ENCODE measurements at regions not wholly inside any gene's neighbourhood (a gene's known extent, or its start where the extent isn't known, plus 50 kb on each side); places are given as distances from the start of the nearest gene placed in this dataset.
A peak's percentile ranks its signal among the peaks of the same experiment; 100 is the strongest.

- TF ChIP-seq CTCF (IDR thresholded peaks at IDR 0.05) (no peak), POLR2A (IDR thresholded peaks at IDR 0.05) (no peak), POLR2AphosphoS5 (IDR thresholded peaks at IDR 0.05) (no peak)
- H3K4me1 ChIP-seq (replicated peaks), result no peaks in the 10 kb centered on the region
Measured at GRCh38 chr14:66396164-66396563, 90.0 kb upstream of the CCDC196 start.

GRCh38 chr14:66398437-66398836, 87.7 kb upstream of the CCDC196 start:
- Histone ChIP-seq H3K27me3 (replicated peaks; ENCODE audit: insufficient read depth) (no peaks in the 10 kb centered on the region), H3K9me3 (no peaks in the 10 kb centered on the region), H3K36me3 (no peaks in the 10 kb centered on the region), H3K4me3 (no peak overlapping the region), H3K4me1 (replicated peaks) (no peaks in the 10 kb centered on the region), H3K27ac (no peak overlapping the region)
- 79% methylated on average over 1 of the region's 1 CpG for WGBS
- no peak for DNase-seq (ENCODE audit: low spot score)
- no peak for TF ChIP-seq CTCF (IDR thresholded peaks at IDR 0.05)
- TF ChIP-seq POLR2AphosphoS5 (IDR thresholded peaks at IDR 0.05), result no peak
- no peak for TF ChIP-seq POLR2A (IDR thresholded peaks at IDR 0.05)
- intact Hi-C loops (cut with DNase I), result no loop called here

More at GRCh38 chr14:66396164-66396563, 90.0 kb upstream of the CCDC196 start:
- DNase-seq (ENCODE audit: low spot score), result no peak
- no peaks in the 10 kb centered on the region for H3K36me3 ChIP-seq
- H3K27me3 ChIP-seq (replicated peaks; ENCODE audit: insufficient read depth), result no peaks in the 10 kb centered on the region
- intact Hi-C loops (cut with DNase I), result no loop called here
- no peak overlapping the region for H3K4me3 ChIP-seq
- 93% methylated on average over 4 of the region's 4 CpGs for WGBS
- H3K27ac ChIP-seq, result no peak overlapping the region
- no peaks in the 10 kb centered on the region for H3K9me3 ChIP-seq

- H3K9me3 ChIP-seq, result no peaks in the 10 kb centered on the region
- no peak for DNase-seq (ENCODE audit: low spot score)
- WGBS, result 38% methylated on average over 1 of the region's 1 CpG
- H3K27ac ChIP-seq, result no peak overlapping the region
- TF ChIP-seq CTCF (IDR thresholded peaks at IDR 0.05) (peak in 1 of 4 experiments; percentile 17), POLR2A (IDR thresholded peaks at IDR 0.05) (no peak)
- no peaks in the 10 kb centered on the region for H3K4me1 ChIP-seq (replicated peaks)
- no peak overlapping the region for H3K4me3 ChIP-seq
- no peaks in the 10 kb centered on the region for H3K36me3 ChIP-seq
- no peaks in the 10 kb centered on the region for H3K27me3 ChIP-seq (replicated peaks; ENCODE audit: insufficient read depth)
- intact Hi-C loops (cut with DNase I), result loop anchor here (5.0 kb wide), 1 partner anchor 39 kb away; no protein-coding TSS in a partner anchor
Measured at GRCh38 chr14:66401449-66402095, 84.6 kb upstream of the CCDC196 start.

- Histone ChIP-seq H3K9me3 (no peaks in the 10 kb centered on the region), H3K36me3 (no peaks in the 10 kb centered on the region), H3K27me3 (replicated peaks; ENCODE audit: insufficient read depth) (no peaks in the 10 kb centered on the region), H3K4me1 (replicated peaks) (no peaks in the 10 kb centered on the region), H3K4me3 (no peak overlapping the region), H3K27ac (no peak overlapping the region)
- WGBS, result 15% methylated on average over 5 of the region's 5 CpGs
- DNase-seq (ENCODE audit: low spot score), result no peak
- TF ChIP-seq POLR2AphosphoS5 (IDR thresholded peaks at IDR 0.05) (no peak), CTCF (IDR thresholded peaks at IDR 0.05) (peak in 3 of 4 experiments; percentile 24 to 39 (median 39))
- intact Hi-C loops (cut with DNase I), result loop anchor here (5.0 kb wide), 1 partner anchor 41 kb away; no protein-coding TSS in a partner anchor
Measured at GRCh38 chr14:66403183-66403582, 83.0 kb upstream of the CCDC196 start.

- 81% methylated on average over 3 of the region's 3 CpGs for WGBS
- Histone ChIP-seq H3K4me1 (replicated peaks) (no peaks in the 10 kb centered on the region), H3K36me3 (no peaks in the 10 kb centered on the region), H3K27ac (no peak overlapping the region), H3K27me3 (replicated peaks; ENCODE audit: insufficient read depth) (no peaks in the 10 kb centered on the region), H3K4me3 (no peak overlapping the region), H3K9me3 (no peaks in the 10 kb centered on the region)
- DNase-seq (ENCODE audit: low spot score), result no peak
- no peak for TF ChIP-seq POLR2AphosphoS5 (IDR thresholded peaks at IDR 0.05)
- no peak for TF ChIP-seq POLR2A (IDR thresholded peaks at IDR 0.05)
- TF ChIP-seq CTCF (IDR thresholded peaks at IDR 0.05), result no peak
- intact Hi-C loops (cut with DNase I), result loop anchor here (5.0 kb wide), 1 partner anchor 42 kb away; no protein-coding TSS in a partner anchor
Measured at GRCh38 chr14:66404051-66404545, 82.1 kb upstream of the CCDC196 start.
